OCI-LY1 (cell line): ENCODE measurements at regions not wholly inside any gene's neighbourhood (a gene's known extent, or its start where the extent isn't known, plus 50 kb on each side); places are given as distances from the start of the nearest gene placed in this dataset.

ENCODE experiments used
- H2AFZ ChIP-seq: fragments of 200-600 bp; sonication (generic), shearing (Covaris generic); 2 replicates; pipeline ENCODE4 v1.6.0; 2014; ENCODE audit warnings: antibody characterized with exemption, mild to moderate bottlenecking, low read length
- H3F3A ChIP-seq: fragments of 200-600 bp; sonication (generic), shearing (Covaris generic); 2 replicates; pipeline ENCODE4 v1.6.0; 2014; ENCODE audit warnings: mild to moderate bottlenecking, antibody characterized with exemption, low read length, moderate library complexity; ENCODE audit not compliant: insufficient read depth
- H3K27ac ChIP-seq: fragments of 200-600 bp; sonication (generic); 2 replicates; pipeline ENCODE4 v1.5.1; 2014; ENCODE audit warnings: low read length, mixed run types, mild to moderate bottlenecking, low read depth; ENCODE audit not compliant: poor library complexity, severe bottlenecking
- H3K27me3 ChIP-seq: fragments of 200-600 bp; sonication (generic); 2 replicates; pipeline ENCODE4 v1.6.0; 2014; ENCODE audit warnings: antibody characterized with exemption, mild to moderate bottlenecking, low read length, moderate library complexity; ENCODE audit not compliant: insufficient read depth
- H3K36me3 ChIP-seq: fragments of 200-600 bp; sonication (generic); 2 replicates; pipeline ENCODE4 v1.6.1; 2014; ENCODE audit warnings: mild to moderate bottlenecking, antibody characterized with exemption, low read length, moderate library complexity, mixed read lengths; ENCODE audit not compliant: insufficient read depth
- H3K4me1 ChIP-seq: fragments of 200-600 bp; sonication (generic); 2 replicates; pipeline ENCODE4 v1.5.1; 2014; ENCODE audit warnings: mild to moderate bottlenecking, low read length, moderate library complexity; ENCODE audit not compliant: insufficient read depth, severe bottlenecking
- H3K4me2 ChIP-seq: fragments of 200-600 bp; sonication (generic), shearing (Covaris generic); 2 replicates; pipeline ENCODE4 v1.6.1; 2014; ENCODE audit warnings: low read length
- H3K4me3 ChIP-seq: fragments of 200-600 bp; sonication (generic); 2 replicates; pipeline ENCODE4 v1.5.1; 2014; ENCODE audit warnings: low read length, low read depth, mild to moderate bottlenecking, mixed read lengths; ENCODE audit not compliant: poor library complexity, severe bottlenecking
- H3K79me2 ChIP-seq: fragments of 200-600 bp; shearing (Covaris generic); 2 replicates; pipeline ENCODE4 v1.6.1; 2016; ENCODE audit warnings: mixed run types, low read length, mixed read lengths; ENCODE audit not compliant: insufficient read depth
- H3K9ac ChIP-seq: fragments of 200-600 bp; sonication (generic), shearing (Covaris generic); 2 replicates; pipeline ENCODE4 v1.6.1; 2014; ENCODE audit warnings: mild to moderate bottlenecking, low read length, mixed read lengths
- H3K9me2 ChIP-seq: fragments of 200-600 bp; sonication (generic), shearing (Covaris generic); 2 replicates; pipeline ENCODE4 v1.6.1; 2014; ENCODE audit warnings: low read depth, mild to moderate bottlenecking, low read length, mixed read lengths
- H3K9me3 ChIP-seq: fragments of 200-600 bp; shearing (Covaris generic); 2 replicates; pipeline ENCODE4 v1.6.1; 2014; ENCODE audit warnings: low read length, mixed read lengths
- H4K20me1 ChIP-seq: fragments of 200-600 bp; sonication (generic), shearing (Covaris generic); 2 replicates; pipeline ENCODE4 v1.6.0; 2016; ENCODE audit warnings: mild to moderate bottlenecking, low read length; ENCODE audit not compliant: insufficient read depth
- CTCF ChIP-seq: fragments of 200-600 bp; sonication (generic), shearing (Covaris generic); IDR thresholded peaks from 2 replicates; pipeline ENCODE4 v1.5.1; 2017; ENCODE audit warnings: mild to moderate bottlenecking, antibody characterized with exemption, low read length, moderate library complexity, mixed read lengths
- EZH2 ChIP-seq: fragments of 200-600 bp; sonication (generic), shearing (Covaris generic); IDR thresholded peaks from 2 replicates; pipeline ENCODE4 v1.8.0; 2017; ENCODE audit warnings: borderline replicate concordance, mixed run types, mild to moderate bottlenecking, antibody characterized with exemption, low read length, moderate library complexity, mixed read lengths

DNA sequence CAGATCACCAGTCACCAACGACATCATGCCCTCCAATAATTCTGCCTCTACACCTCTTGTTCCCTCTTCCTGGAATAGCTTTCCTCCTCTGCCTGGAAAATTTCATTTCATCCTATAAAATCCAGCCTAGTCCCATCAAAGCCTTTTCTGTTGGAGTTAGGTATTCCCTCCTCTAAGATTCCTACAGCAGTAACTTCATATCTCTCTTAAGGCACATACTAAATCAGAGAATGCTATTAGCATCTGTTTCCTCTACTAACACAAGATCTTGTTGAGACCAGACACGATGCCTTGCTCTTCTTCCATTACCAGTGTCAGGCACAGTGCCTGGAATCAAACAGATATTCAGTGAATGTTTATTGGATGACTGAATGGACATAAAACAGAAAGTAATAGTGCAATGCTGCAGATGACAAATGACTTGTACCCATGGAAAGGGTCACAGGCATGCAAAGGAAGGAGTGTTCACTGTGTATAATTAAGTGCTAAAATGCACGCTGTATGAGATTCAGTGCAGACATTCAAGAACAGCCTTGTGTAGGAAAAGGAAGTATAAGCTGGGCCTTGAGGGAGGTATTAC lies 342.0 kb upstream of the ACVR2A start:
- Histone ChIP-seq H3K36me3 (no peaks in the 10 kb centered on the region), H3K9ac (no peak overlapping the region), H3K27ac (no peak overlapping the region), H3K9me2 (no peaks in the 10 kb centered on the region), H4K20me1 (no peaks in the 10 kb centered on the region), H3K79me2 (no peaks in the 10 kb centered on the region), H3K4me2 (no peak overlapping the region), H3K27me3 (peaks cover 3% of the 10 kb centered on the region; the same call in 1 of the 2 replicates), H3K4me1 (no peaks in the 10 kb centered on the region), H2AFZ (no peak overlapping the region), H3F3A (no peaks in the 10 kb centered on the region), H3K9me3 (no peaks in the 10 kb centered on the region), H3K4me3 (no peak overlapping the region)
- TF ChIP-seq EZH2, result no peak
- TF ChIP-seq CTCF, result no peak

- no peaks in the 10 kb centered on the region for H3K9me2 ChIP-seq
- no peaks in the 10 kb centered on the region for H3K4me1 ChIP-seq
- H3K9ac ChIP-seq, result no peak overlapping the region
- no peaks in the 10 kb centered on the region for H3K79me2 ChIP-seq
- peaks cover 3% of the 10 kb centered on the region; the same call in 1 of the 2 replicates for H3K27me3 ChIP-seq
- H3K9me3 ChIP-seq, result no peaks in the 10 kb centered on the region
- H3K4me3 ChIP-seq, result no peak overlapping the region
- no peaks in the 10 kb centered on the region for H3F3A ChIP-seq
- no peak overlapping the region for H2AFZ ChIP-seq
- H3K36me3 ChIP-seq, result no peaks in the 10 kb centered on the region
- no peak overlapping the region for H3K4me2 ChIP-seq
- H4K20me1 ChIP-seq, result no peaks in the 10 kb centered on the region
- no peak overlapping the region for H3K27ac ChIP-seq
- TF ChIP-seq CTCF (no peak), EZH2 (no peak)
Measured at GRCh38 chr2:147501968-147502367, 342.9 kb upstream of the ACVR2A start.

DNA sequence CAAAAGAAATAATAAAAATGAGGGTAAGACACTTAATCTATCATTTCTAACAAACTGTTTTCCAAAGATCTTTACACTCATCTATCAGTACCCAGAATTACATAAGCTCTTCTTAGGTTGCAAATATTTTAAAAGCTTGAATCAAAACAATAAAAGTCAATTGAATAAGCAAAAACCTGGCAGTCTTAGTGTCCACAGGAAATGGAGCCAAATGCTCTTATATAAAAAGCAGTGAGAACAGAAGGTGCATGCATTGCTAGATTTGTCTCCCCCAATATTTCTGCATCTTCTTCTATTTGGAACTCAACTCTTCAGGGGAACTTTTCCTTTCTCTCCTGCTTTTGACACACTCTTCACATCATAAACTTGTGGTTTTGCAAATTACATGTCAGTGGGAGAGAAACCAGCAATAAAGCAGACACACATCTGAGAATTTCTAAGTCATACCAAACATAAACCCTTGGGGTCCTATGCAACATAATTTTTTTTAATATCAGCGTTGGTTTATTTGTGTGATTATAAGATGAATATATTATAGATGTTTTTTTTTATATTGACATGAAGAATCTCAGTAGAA lies 343.9 kb upstream of the ACVR2A start:
- no peaks in the 10 kb centered on the region for H3K9me2 ChIP-seq
- no peak overlapping the region for H3K27ac ChIP-seq
- H3K36me3 ChIP-seq, result no peaks in the 10 kb centered on the region
- H2AFZ ChIP-seq, result no peak overlapping the region
- no peaks in the 10 kb centered on the region for H3K79me2 ChIP-seq
- no peak overlapping the region for H3K4me3 ChIP-seq
- no peaks in the 10 kb centered on the region for H4K20me1 ChIP-seq
- no peak overlapping the region for H3K9ac ChIP-seq
- H3F3A ChIP-seq, result no peaks in the 10 kb centered on the region
- no peaks in the 10 kb centered on the region for H3K9me3 ChIP-seq
- TF ChIP-seq CTCF, result no peak
- no peak for TF ChIP-seq EZH2
- H3K4me1 ChIP-seq, result no peaks in the 10 kb centered on the region
- H3K27me3 ChIP-seq, result peaks cover 1% of the 10 kb centered on the region; the same call in 1 of the 2 replicates
- H3K4me2 ChIP-seq, result no peak overlapping the region
